MM.1S (cell line): ENCODE measurements at regions not wholly inside any gene's neighbourhood (a gene's known extent, or its start where the extent isn't known, plus 50 kb on each side); places are given as distances from the start of the nearest gene placed in this dataset.

ENCODE experiments used
- DNase-seq: peaks from one replicate; pipeline ENCODE4 v3.0.0-alpha.2; 2015
- H2AFZ ChIP-seq: fragments of 300-600 bp; sonication (generic); 2 replicates; pipeline ENCODE4 v1.6.0; 2016; ENCODE audit warnings: antibody characterized with exemption, low read length
- H3F3A ChIP-seq: fragments of 300-600 bp; sonication (generic); 2 replicates; pipeline ENCODE4 v1.6.1; 2016; ENCODE audit warnings: mild to moderate bottlenecking, antibody characterized with exemption, low read length, moderate library complexity, mixed read lengths; ENCODE audit not compliant: insufficient read depth
- H3K27ac ChIP-seq: fragments of 300-600 bp; sonication (generic); 2 replicates; pipeline ENCODE4 v1.5.1; 2016; ENCODE audit warnings: mild to moderate bottlenecking, low read length
- H3K27me3 ChIP-seq: fragments of 300-600 bp; sonication (generic); replicated peaks from 2 replicates; pipeline ENCODE4 v1.6.0; 2016; ENCODE audit warnings: low read length; ENCODE audit not compliant: insufficient read depth
- H3K36me3 ChIP-seq: fragments of 300-600 bp; sonication (generic); replicated peaks from 2 replicates; pipeline ENCODE4 v1.6.1; 2016; ENCODE audit warnings: mild to moderate bottlenecking, low read length, mixed read lengths; ENCODE audit not compliant: insufficient read depth
- H3K4me1 ChIP-seq: fragments of 300-600 bp; sonication (generic); 2 replicates; pipeline ENCODE4 v1.6.1; 2016; ENCODE audit warnings: low read length, mixed read lengths
- H3K4me2 ChIP-seq: fragments of 300-600 bp; sonication (generic); 2 replicates; pipeline ENCODE4 v1.6.0; 2016; ENCODE audit warnings: low read depth, low read length
- H3K4me3 ChIP-seq: fragments of 300-600 bp; sonication (generic); 2 replicates; pipeline ENCODE4 v1.5.1; 2016; ENCODE audit warnings: low read length, mixed read lengths
- H3K79me2 ChIP-seq: fragments of 300-600 bp; sonication (generic); 2 replicates; pipeline ENCODE4 v1.6.1; 2016; ENCODE audit warnings: mixed run types, low read length, mixed read lengths
- H3K9ac ChIP-seq: fragments of 300-600 bp; sonication (generic); 2 replicates; pipeline ENCODE4 v1.6.1; 2016; ENCODE audit warnings: low read length, mixed read lengths
- H3K9me2 ChIP-seq: fragments of 300-600 bp; sonication (generic); replicated peaks from 2 replicates; pipeline ENCODE4 v1.6.1; 2016; ENCODE audit warnings: mild to moderate bottlenecking, low read length, mixed read lengths; ENCODE audit not compliant: insufficient read depth
- H3K9me3 ChIP-seq: fragments of 300-600 bp; sonication (generic); replicated peaks from 2 replicates; pipeline ENCODE4 v1.6.1; 2016; ENCODE audit warnings: mild to moderate bottlenecking, low read length, mixed read lengths; ENCODE audit not compliant: insufficient read depth
- H4K20me1 ChIP-seq: fragments of 300-600 bp; sonication (generic); 2 replicates; pipeline ENCODE4 v1.6.1; 2016; ENCODE audit warnings: mild to moderate bottlenecking, low read length, moderate library complexity, mixed read lengths; ENCODE audit not compliant: insufficient read depth
- EZH2 ChIP-seq: fragments of 300-600 bp; sonication (generic); optimal IDR thresholded peaks from 2 replicates; pipeline ENCODE3; 2017; ENCODE audit warnings: low read depth, mild to moderate bottlenecking, antibody characterized with exemption, low read length, mixed read lengths
- EZH2phosphoT487 ChIP-seq: fragments of 300-600 bp; sonication (generic); IDR thresholded peaks from 2 replicates; pipeline ENCODE4 v1.6.1; 2018; ENCODE audit warnings: antibody characterized with exemption, low read length
- TF ChIP-seq, protein P1 (sequence below): fragments of 300-600 bp; sonication (generic); IDR thresholded peaks from 2 replicates; pipeline ENCODE4 v1.5.1; 2016; ENCODE audit warnings: antibody characterized with exemption, low read length, mixed read lengths

DNA sequence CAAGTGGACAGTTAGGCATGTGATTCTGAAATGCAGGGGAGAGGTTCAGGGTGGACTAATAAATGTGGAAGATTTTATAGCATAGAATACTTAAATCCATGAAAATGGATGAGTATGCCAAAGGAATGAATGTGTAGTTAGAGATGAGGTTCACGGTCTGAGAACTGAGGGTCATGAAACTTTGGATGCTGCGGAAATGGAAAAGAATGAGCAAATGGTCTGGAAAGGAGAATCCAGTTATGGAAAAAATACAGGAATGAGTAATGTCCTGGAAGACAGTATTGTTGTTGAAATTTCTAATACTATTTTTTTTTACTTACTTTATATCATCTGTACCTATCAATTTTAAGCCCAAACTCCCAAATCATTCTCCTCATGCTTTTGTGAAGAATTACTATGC lies 2369.4 kb downstream of the MAT2B start:
- H4K20me1 ChIP-seq: no peaks in the 10 kb centered on the region
- H3K4me3 ChIP-seq: no peak overlapping the region
- no peaks in the 10 kb centered on the region for H3F3A ChIP-seq
- no peaks in the 10 kb centered on the region for H3K9me3 ChIP-seq
- H3K9ac ChIP-seq: no peak overlapping the region
- no peaks in the 10 kb centered on the region for H3K79me2 ChIP-seq
- no peak overlapping the region for H3K27ac ChIP-seq
- no peak for DNase-seq
- no peaks in the 10 kb centered on the region for H3K27me3 ChIP-seq
- H3K4me2 ChIP-seq: no peak overlapping the region
- peaks cover 18% of the 10 kb centered on the region for H3K4me1 ChIP-seq
- H2AFZ ChIP-seq: no peak overlapping the region
- no peaks in the 10 kb centered on the region for H3K36me3 ChIP-seq
- no peaks in the 10 kb centered on the region for H3K9me2 ChIP-seq
- TF ChIP-seq, protein P1, sequence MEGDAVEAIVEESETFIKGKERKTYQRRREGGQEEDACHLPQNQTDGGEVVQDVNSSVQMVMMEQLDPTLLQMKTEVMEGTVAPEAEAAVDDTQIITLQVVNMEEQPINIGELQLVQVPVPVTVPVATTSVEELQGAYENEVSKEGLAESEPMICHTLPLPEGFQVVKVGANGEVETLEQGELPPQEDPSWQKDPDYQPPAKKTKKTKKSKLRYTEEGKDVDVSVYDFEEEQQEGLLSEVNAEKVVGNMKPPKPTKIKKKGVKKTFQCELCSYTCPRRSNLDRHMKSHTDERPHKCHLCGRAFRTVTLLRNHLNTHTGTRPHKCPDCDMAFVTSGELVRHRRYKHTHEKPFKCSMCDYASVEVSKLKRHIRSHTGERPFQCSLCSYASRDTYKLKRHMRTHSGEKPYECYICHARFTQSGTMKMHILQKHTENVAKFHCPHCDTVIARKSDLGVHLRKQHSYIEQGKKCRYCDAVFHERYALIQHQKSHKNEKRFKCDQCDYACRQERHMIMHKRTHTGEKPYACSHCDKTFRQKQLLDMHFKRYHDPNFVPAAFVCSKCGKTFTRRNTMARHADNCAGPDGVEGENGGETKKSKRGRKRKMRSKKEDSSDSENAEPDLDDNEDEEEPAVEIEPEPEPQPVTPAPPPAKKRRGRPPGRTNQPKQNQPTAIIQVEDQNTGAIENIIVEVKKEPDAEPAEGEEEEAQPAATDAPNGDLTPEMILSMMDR: no peak
- no peak for TF ChIP-seq EZH2
- TF ChIP-seq EZH2phosphoT487: no peak

DNA sequence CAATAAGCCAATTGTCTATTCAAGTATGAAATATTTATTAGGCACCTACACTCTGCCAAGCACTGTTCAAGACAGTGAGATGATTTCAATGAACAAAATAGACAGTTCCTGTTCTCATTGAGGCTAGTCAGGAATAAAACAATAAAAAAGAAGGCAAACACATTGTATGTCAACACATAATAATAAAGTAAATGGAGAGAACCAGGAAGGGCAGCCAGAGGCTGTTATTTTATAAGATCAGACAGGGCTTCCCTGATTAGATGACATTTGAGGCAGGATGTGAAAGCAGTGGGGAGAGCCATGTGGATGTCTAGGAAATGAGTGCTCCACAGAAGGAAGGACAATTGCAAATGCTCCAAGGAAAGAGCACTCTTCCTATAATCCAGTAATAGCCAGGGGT lies 2371.1 kb downstream of the MAT2B start:
- no peak overlapping the region for H3K4me3 ChIP-seq
- H3K27me3 ChIP-seq: no peaks in the 10 kb centered on the region
- no peaks in the 10 kb centered on the region for H3K79me2 ChIP-seq
- H3K9ac ChIP-seq: no peak overlapping the region
- H3K36me3 ChIP-seq: no peaks in the 10 kb centered on the region
- no peaks in the 10 kb centered on the region for H3K9me2 ChIP-seq
- no peak for DNase-seq
- peaks cover 18% of the 10 kb centered on the region for H3K4me1 ChIP-seq
- no peak overlapping the region for H3K27ac ChIP-seq
- no peaks in the 10 kb centered on the region for H3F3A ChIP-seq
- TF ChIP-seq, protein P1: no peak
- no peak for TF ChIP-seq EZH2phosphoT487
- no peak for TF ChIP-seq EZH2
- H3K4me2 ChIP-seq: no peak overlapping the region
- H4K20me1 ChIP-seq: no peaks in the 10 kb centered on the region
- no peaks in the 10 kb centered on the region for H3K9me3 ChIP-seq
- no peak overlapping the region for H2AFZ ChIP-seq

DNA sequence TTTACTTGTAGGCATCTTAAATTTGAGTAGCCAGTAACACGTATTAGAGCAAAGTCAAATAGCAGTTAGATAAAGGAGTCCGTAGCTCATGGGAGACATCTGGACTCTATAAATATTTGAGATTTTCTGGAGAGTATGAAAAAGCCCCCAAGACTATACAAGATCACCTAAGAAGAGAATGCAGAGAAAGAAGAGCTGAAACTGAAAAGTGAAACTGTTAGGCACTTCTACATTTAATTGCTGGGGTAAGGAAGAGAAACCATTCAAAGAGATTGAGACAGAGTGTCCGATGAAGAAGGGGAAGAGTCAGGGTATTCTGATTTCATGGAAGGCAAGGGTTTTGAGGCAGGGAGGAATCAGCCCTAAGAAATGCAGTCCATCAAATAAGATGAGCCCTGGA lies 2372.1 kb downstream of the MAT2B start:
- Histone ChIP-seq H3K36me3 (no peaks in the 10 kb centered on the region), H3K9me2 (no peaks in the 10 kb centered on the region), H3K79me2 (no peaks in the 10 kb centered on the region), H3K4me3 (no peak overlapping the region), H4K20me1 (no peaks in the 10 kb centered on the region), H3K27ac (no peak overlapping the region), H3K27me3 (no peaks in the 10 kb centered on the region), H3K9ac (no peak overlapping the region), H2AFZ (no peak overlapping the region), H3K4me1 (peaks cover 18% of the 10 kb centered on the region), H3F3A (no peaks in the 10 kb centered on the region), H3K4me2 (peak overlapping the region; percentile 30; the same call in 1 of the 2 replicates), H3K9me3 (no peaks in the 10 kb centered on the region)
- peak; percentile 52 for DNase-seq
- TF ChIP-seq EZH2 (no peak), EZH2phosphoT487 (no peak)
- TF ChIP-seq, protein P1: no peak
